ENCODE measurements at regions not wholly inside any gene's neighbourhood (a gene's known extent, or its start where the extent isn't known, plus 50 kb on each side); places are given as distances from the start of the nearest gene placed in this dataset.

DNA sequence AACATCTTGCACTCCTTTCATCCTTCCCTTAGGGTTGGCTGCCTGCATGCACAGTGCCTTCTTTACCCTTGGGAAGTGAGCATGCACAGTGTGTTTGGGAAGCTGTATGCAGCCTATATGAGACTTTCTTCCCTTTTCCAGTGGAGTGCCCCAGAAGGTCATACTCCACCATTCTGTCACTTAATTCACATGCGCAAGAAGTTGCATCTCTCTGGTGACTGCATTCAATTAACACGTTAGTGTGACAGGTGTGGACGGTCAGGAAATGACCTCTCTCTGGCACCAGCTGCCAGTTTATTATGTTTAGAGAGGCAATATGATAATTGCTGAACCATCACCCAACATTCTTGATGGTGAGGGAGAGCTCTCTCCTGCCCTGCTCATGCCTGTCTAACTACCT lies 770.0 kb downstream of the FLRT2 start:
- H3K4me3 ChIP-seq (ENCODE audit: control insufficient read depth, low read depth, low read length) = no peak overlapping the region
- TF ChIP-seq, protein P1, sequence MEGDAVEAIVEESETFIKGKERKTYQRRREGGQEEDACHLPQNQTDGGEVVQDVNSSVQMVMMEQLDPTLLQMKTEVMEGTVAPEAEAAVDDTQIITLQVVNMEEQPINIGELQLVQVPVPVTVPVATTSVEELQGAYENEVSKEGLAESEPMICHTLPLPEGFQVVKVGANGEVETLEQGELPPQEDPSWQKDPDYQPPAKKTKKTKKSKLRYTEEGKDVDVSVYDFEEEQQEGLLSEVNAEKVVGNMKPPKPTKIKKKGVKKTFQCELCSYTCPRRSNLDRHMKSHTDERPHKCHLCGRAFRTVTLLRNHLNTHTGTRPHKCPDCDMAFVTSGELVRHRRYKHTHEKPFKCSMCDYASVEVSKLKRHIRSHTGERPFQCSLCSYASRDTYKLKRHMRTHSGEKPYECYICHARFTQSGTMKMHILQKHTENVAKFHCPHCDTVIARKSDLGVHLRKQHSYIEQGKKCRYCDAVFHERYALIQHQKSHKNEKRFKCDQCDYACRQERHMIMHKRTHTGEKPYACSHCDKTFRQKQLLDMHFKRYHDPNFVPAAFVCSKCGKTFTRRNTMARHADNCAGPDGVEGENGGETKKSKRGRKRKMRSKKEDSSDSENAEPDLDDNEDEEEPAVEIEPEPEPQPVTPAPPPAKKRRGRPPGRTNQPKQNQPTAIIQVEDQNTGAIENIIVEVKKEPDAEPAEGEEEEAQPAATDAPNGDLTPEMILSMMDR (conservative IDR thresholded peaks at IDR 0.05; ENCODE audit: control insufficient read depth, insufficient read depth, low read depth, low read length) = no peak
- DNase-seq (ENCODE audit: low read depth) = no peak

DNA sequence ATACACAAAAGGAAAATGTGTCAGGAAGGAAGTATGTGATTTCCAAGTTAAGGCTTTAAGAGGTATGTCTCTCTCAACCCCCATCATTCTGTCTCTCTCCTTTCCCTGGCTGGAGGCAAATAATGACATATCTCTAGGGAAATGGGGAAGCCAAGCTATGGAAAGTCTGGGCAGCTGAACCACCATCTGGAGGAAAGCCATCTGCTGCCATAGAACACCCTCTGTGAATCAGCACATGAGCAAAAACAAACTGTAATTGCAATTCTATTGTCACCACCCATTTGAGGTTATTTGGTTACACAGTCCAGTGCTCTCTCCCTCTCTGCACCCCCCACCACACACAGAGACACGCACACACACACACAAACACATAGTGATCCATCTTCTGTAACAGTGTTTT lies 766.2 kb downstream of the FLRT2 start:
- no peak overlapping the region for H3K4me3 ChIP-seq (ENCODE audit: control insufficient read depth, low read depth, low read length)
- TF ChIP-seq, protein P1 (conservative IDR thresholded peaks at IDR 0.05; ENCODE audit: control insufficient read depth, insufficient read depth, low read depth, low read length) = no peak
- DNase-seq (ENCODE audit: low read depth) = peak; percentile 5

GRCh38 chr14:86288336-86288735 lies 758.4 kb downstream of the FLRT2 start:
- H3K4me3 ChIP-seq (ENCODE audit: control insufficient read depth, low read depth, low read length) = no peak overlapping the region
- no peak for DNase-seq (ENCODE audit: low read depth)
- TF ChIP-seq, protein P1 (conservative IDR thresholded peaks at IDR 0.05; ENCODE audit: control insufficient read depth, insufficient read depth, low read depth, low read length) = no peak

- no peak for DNase-seq (ENCODE audit: low read depth)
- TF ChIP-seq, protein P1 (conservative IDR thresholded peaks at IDR 0.05; ENCODE audit: control insufficient read depth, insufficient read depth, low read depth, low read length) = no peak
- H3K4me3 ChIP-seq (ENCODE audit: control insufficient read depth, low read depth, low read length) = no peak overlapping the region
These were observed 749.5 kb downstream of the FLRT2 start for GRCh38 chr14:86279405-86279804.

GRCh38 chr14:86257973-86258372 lies 728.0 kb downstream of the FLRT2 start:
- no peak for DNase-seq (ENCODE audit: low read depth)
- TF ChIP-seq, protein P1 (conservative IDR thresholded peaks at IDR 0.05; ENCODE audit: control insufficient read depth, insufficient read depth, low read depth, low read length) = no peak
- H3K4me3 ChIP-seq (ENCODE audit: control insufficient read depth, low read depth, low read length) = no peak overlapping the region

- H3K4me3 ChIP-seq (ENCODE audit: control insufficient read depth, low read depth, low read length) = no peak overlapping the region
- TF ChIP-seq, protein P1 (conservative IDR thresholded peaks at IDR 0.05; ENCODE audit: control insufficient read depth, insufficient read depth, low read depth, low read length) = no peak
- no peak for DNase-seq (ENCODE audit: low read depth)
These were observed 713.2 kb downstream of the FLRT2 start for GRCh38 chr14:86243158-86243557.

- no peak for DNase-seq (ENCODE audit: low read depth)
- H3K4me3 ChIP-seq (ENCODE audit: control insufficient read depth, low read depth, low read length) = no peak overlapping the region
- TF ChIP-seq, protein P1 (conservative IDR thresholded peaks at IDR 0.05; ENCODE audit: control insufficient read depth, insufficient read depth, low read depth, low read length) = no peak
These were observed 707.8 kb downstream of the FLRT2 start for GRCh38 chr14:86237733-86238132.
